ENCODE measurements at regions not wholly inside any gene's neighbourhood (a gene's known extent, or its start where the extent isn't known, plus 50 kb on each side); places are given as distances from the start of the nearest gene placed in this dataset.

- TF ChIP-seq CTCF (conservative IDR thresholded peaks at IDR 0.05), result no peak
- peak overlapping the region; percentile 58 for H3K27ac ChIP-seq
Measured at GRCh38 chr7:26515314-26515842, 223.7 kb downstream of the SNX10 start.

GRCh38 chr7:26520483-26520882 is 228.8 kb downstream of the SNX10 start:
- H3K27ac ChIP-seq, result no peak overlapping the region
- TF ChIP-seq CTCF (conservative IDR thresholded peaks at IDR 0.05), result no peak

- no peak for TF ChIP-seq CTCF (conservative IDR thresholded peaks at IDR 0.05)
- peak overlapping the region; percentile 58 for H3K27ac ChIP-seq
Measured at GRCh38 chr7:26522633-26523032, 231.0 kb downstream of the SNX10 start.

GRCh38 chr7:26525398-26526264 is 234.0 kb downstream of the SNX10 start:
- H3K27ac ChIP-seq, result peak overlapping the region; percentile 79
- TF ChIP-seq CTCF (conservative IDR thresholded peaks at IDR 0.05), result no peak

- peak overlapping the region; percentile 79 for H3K27ac ChIP-seq
- TF ChIP-seq CTCF (conservative IDR thresholded peaks at IDR 0.05), result no peak
Measured at GRCh38 chr7:26526265-26526587, 234.6 kb downstream of the SNX10 start.

- no peak overlapping the region for H3K27ac ChIP-seq
- no peak for TF ChIP-seq CTCF (conservative IDR thresholded peaks at IDR 0.05)
Measured at GRCh38 chr7:26531926-26532325, 240.3 kb downstream of the SNX10 start.

GRCh38 chr7:26532471-26532870 is 240.8 kb downstream of the SNX10 start:
- no peak overlapping the region for H3K27ac ChIP-seq
- no peak for TF ChIP-seq CTCF (conservative IDR thresholded peaks at IDR 0.05)

All from VCaP (cell line).